ENCODE measurements at regions not wholly inside any gene's neighbourhood (a gene's known extent, or its start where the extent isn't known, plus 50 kb on each side); places are given as distances from the start of the nearest gene placed in this dataset.

GRCh38 chr10:117830787-117831212 is 215.9 kb downstream of the RAB11FIP2 start:
- TF ChIP-seq CTCF (tag by site-specific recombination; IDR thresholded peaks at IDR 0.05) (no peak), ZNF138 (tag by site-specific recombination; IDR thresholded peaks at IDR 0.05; ENCODE audit: borderline replicate concordance) (no peak), ZBTB11 (tag by site-specific recombination; conservative IDR thresholded peaks at IDR 0.05; ENCODE audit: low read depth) (no peak), ZBTB26 (tag by site-specific recombination; optimal IDR thresholded peaks at IDR 0.05) (no peak), YY2 (tag by site-specific recombination; IDR thresholded peaks at IDR 0.05) (no peak), ZBTB21 (tag by site-specific recombination; IDR thresholded peaks at IDR 0.05) (no peak), YY1 (tag by site-specific recombination; IDR thresholded peaks at IDR 0.05) (no peak), ZBTB8A (tag by site-specific recombination; IDR thresholded peaks at IDR 0.05) (no peak), ZNF280C (tag by site-specific recombination; IDR thresholded peaks at IDR 0.05) (no peak), REST (tag by site-specific recombination; IDR thresholded peaks at IDR 0.05) (no peak), KLF7 (tag by site-specific recombination; IDR thresholded peaks at IDR 0.05; ENCODE audit: borderline replicate concordance) (no peak), ZNF510 (tag by site-specific recombination; IDR thresholded peaks at IDR 0.05; ENCODE audit: insufficient replicate concordance) (no peak), ZNF248 (tag by site-specific recombination; IDR thresholded peaks at IDR 0.05) (no peak)
